SU-DHL-6 (cell line): ENCODE measurements at regions not wholly inside any gene's neighbourhood (a gene's known extent, or its start where the extent isn't known, plus 50 kb on each side); places are given as distances from the start of the nearest gene placed in this dataset.

ENCODE experiments used
- EZH2phosphoT487 ChIP-seq: fragments of 200-600 bp; sonication (generic), shearing (Covaris generic); conservative IDR thresholded peaks from 2 replicates; pipeline ENCODE4 v1.6.1; 2018; ENCODE audit warnings: mild to moderate bottlenecking, antibody characterized with exemption, low read length, moderate library complexity, mixed read lengths
- TF ChIP-seq, protein P1 (sequence below): fragments of 200-600 bp; sonication (generic); IDR thresholded peaks from one replicate; pipeline ENCODE4 v1.5.1; 2017; ENCODE audit warnings: antibody characterized with exemption, mild to moderate bottlenecking, low read length, moderate library complexity; ENCODE audit not compliant: insufficient read depth, poor library complexity, severe bottlenecking

DNA sequence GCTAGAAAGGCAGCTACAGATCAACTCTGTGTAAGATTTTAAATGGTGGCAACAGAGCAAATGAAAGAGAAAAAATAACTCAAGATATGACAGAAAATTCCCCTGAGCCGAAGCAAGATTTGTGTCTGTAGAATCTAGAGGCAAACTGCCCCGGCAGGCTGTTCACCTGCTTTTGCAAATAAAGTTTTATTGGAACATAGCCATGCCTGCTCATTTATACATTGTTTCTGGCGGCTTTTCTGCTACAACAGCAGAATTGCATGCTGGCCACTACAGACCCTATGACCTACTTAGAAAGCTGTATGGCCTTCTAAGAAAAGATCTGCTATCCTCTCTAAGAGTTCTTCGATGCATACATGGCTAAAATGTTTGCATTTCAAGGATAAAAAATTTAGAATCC, 119.5 kb downstream of the SALL1 start:
- TF ChIP-seq, protein P1, sequence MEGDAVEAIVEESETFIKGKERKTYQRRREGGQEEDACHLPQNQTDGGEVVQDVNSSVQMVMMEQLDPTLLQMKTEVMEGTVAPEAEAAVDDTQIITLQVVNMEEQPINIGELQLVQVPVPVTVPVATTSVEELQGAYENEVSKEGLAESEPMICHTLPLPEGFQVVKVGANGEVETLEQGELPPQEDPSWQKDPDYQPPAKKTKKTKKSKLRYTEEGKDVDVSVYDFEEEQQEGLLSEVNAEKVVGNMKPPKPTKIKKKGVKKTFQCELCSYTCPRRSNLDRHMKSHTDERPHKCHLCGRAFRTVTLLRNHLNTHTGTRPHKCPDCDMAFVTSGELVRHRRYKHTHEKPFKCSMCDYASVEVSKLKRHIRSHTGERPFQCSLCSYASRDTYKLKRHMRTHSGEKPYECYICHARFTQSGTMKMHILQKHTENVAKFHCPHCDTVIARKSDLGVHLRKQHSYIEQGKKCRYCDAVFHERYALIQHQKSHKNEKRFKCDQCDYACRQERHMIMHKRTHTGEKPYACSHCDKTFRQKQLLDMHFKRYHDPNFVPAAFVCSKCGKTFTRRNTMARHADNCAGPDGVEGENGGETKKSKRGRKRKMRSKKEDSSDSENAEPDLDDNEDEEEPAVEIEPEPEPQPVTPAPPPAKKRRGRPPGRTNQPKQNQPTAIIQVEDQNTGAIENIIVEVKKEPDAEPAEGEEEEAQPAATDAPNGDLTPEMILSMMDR, result no peak
- TF ChIP-seq EZH2phosphoT487, result no peak
